Caco-2 (cell line): ENCODE measurements at regions not wholly inside any gene's neighbourhood (a gene's known extent, or its start where the extent isn't known, plus 50 kb on each side); places are given as distances from the start of the nearest gene placed in this dataset.

Experiments used
- BruUV-seq: library from RNA; stranded (reverse); fragments of 400-500 nt; replicated peaks from 2 replicates; lab custom pipeline; 2021; lab: Mats Ljungman, UMichigan
- CTCF ChIA-PET: fragments of 300-600 bp; sonication (Branson Sonifier 250); formaldehyde crosslinking; loops from one replicate; lab custom pipeline; 2022; ENCODE audit warnings: antibody characterized with exemption; lab: Charles Lee
- POLR2A ChIA-PET: fragments of 300-600 bp; sonication (Branson Sonifier 250); formaldehyde crosslinking; loops from one replicate; lab custom pipeline; 2022; ENCODE audit warnings: antibody characterized with exemption; lab: Charles Lee
- DNase-seq, 2 experiments: peaks; one replicate each; pipeline versions ENCODE4 v3.0.0 to v3.0.0-alpha.2; 2020 to 2022
- H3K27me3 ChIP-seq: replicated peaks from 2 replicates; pipeline ENCODE4 v1.6.0; 2011; ENCODE audit warnings: low read length; ENCODE audit not compliant: control insufficient read depth, insufficient read depth
- H3K36me3 ChIP-seq: 2 replicates; pipeline ENCODE4 v1.5.1; 2011; ENCODE audit warnings: low read length; ENCODE audit not compliant: control insufficient read depth, insufficient read depth
- H3K4me1 ChIP-seq: fragments of 250-450 bp; sonication (Bioruptor Pico); 2 replicates; pipeline ENCODE4 v1.5.1; 2020; ENCODE audit warnings: mild to moderate bottlenecking
- H3K4me3 ChIP-seq: 2 replicates; pipeline ENCODE4 v1.5.1; 2011; ENCODE audit warnings: low read depth, mild to moderate bottlenecking, control low read depth, low read length
- H3K9me3 ChIP-seq: fragments of 250-450 bp; sonication (Bioruptor Pico); 2 replicates; pipeline ENCODE4 v1.5.1; 2020; ENCODE audit warnings: mild to moderate bottlenecking, moderate library complexity
- H3K27ac Mint-ChIP-seq: one replicate; pipeline ENCODE4 v1.8.0; 2022; ENCODE audit warnings: mixed read lengths; ENCODE audit not compliant: unreplicated experiment
- H3K27me3 Mint-ChIP-seq: one replicate; pipeline ENCODE4 v1.8.0; 2022; ENCODE audit warnings: mixed read lengths; ENCODE audit not compliant: insufficient read depth, unreplicated experiment
- H3K36me3 Mint-ChIP-seq: one replicate; pipeline ENCODE4 v1.8.0; 2022; ENCODE audit warnings: mild to moderate bottlenecking, mixed read lengths; ENCODE audit not compliant: insufficient read depth, unreplicated experiment
- H3K4me1 Mint-ChIP-seq: one replicate; pipeline ENCODE4 v1.8.0; 2022; ENCODE audit warnings: low read depth, mixed read lengths; ENCODE audit not compliant: unreplicated experiment
- H3K4me3 Mint-ChIP-seq: one replicate; pipeline ENCODE4 v1.8.0; 2022; ENCODE audit warnings: mild to moderate bottlenecking, moderate library complexity, mixed read lengths; ENCODE audit not compliant: unreplicated experiment
- H3K9me3 Mint-ChIP-seq: one replicate; pipeline ENCODE4 v1.8.0; 2022; ENCODE audit warnings: mixed read lengths; ENCODE audit not compliant: unreplicated experiment
- CTCF ChIP-seq, 2 experiments: fragments of 200-600 bp in 1 of 2; IDR thresholded peaks; 1 replicate in 1 of 2; 2 replicates in 1 of 2; pipeline versions ENCODE4 v1.5.1 to v1.8.0; 2011 to 2022; ENCODE audit warnings: antibody characterized with exemption in 1 of 2, control low read depth in 1 of 2, inconsistent platforms in 1 of 2, low read depth in 1 of 2, low read length in 1 of 2, mild to moderate bottlenecking in 1 of 2, moderate library complexity in 1 of 2; ENCODE audit not compliant: insufficient read depth in 1 of 2, severe bottlenecking in 1 of 2, unreplicated experiment in 1 of 2
- intact Hi-C: fragments of 100-400 bp; cut with micrococcal nuclease; formaldehyde crosslinking; loops from one replicate; pipeline ENCODE4 v1.10.0; 2022; ENCODE audit not compliant: unreplicated experiment

- no peaks in the 10 kb centered on the region for H3K36me3 ChIP-seq
- H3K4me1 ChIP-seq, result no peaks in the 10 kb centered on the region
- no TSS peak for BruUV-seq
- no peak overlapping the region for H3K4me3 ChIP-seq
- DNase-seq, result no peak
- CTCF ChIA-PET, result no interaction called here
- Mint-ChIP-seq H3K36me3 (no peaks in the 10 kb centered on the region), H3K27me3 (peaks cover 6% of the 10 kb centered on the region), H3K4me3 (no peak overlapping the region), H3K27ac (no peak overlapping the region), H3K4me1 (no peaks in the 10 kb centered on the region), H3K9me3 (no peaks in the 10 kb centered on the region)
- POLR2A ChIA-PET, result no interaction called here
- H3K9me3 ChIP-seq, result 0 out of 2 replicates have a peak, but pooled peaks cover 3% of the 10 kb centered on the region
- intact Hi-C loops, result no loop called here
- H3K27me3 ChIP-seq, result no peaks in the 10 kb centered on the region
- no peak for TF ChIP-seq CTCF (IDR thresholded peaks at IDR 0.05; ENCODE audit: insufficient read depth in 1 of 2, low read depth in 1 of 2, low read length in 1 of 2, severe bottlenecking in 1 of 2, unreplicated experiment in 1 of 2)
Measured at GRCh38 chr18:22670914-22671313, 253.2 kb upstream of the CTAGE1 start.

GRCh38 chr18:22673182-22673862, 255.6 kb upstream of the CTAGE1 start:
- CTCF ChIA-PET, result no interaction called here
- Histone ChIP-seq H3K4me1 (no peaks in the 10 kb centered on the region), H3K27me3 (no peaks in the 10 kb centered on the region), H3K9me3 (0 out of 2 replicates have a peak, but pooled peaks cover 3% of the 10 kb centered on the region), H3K36me3 (no peaks in the 10 kb centered on the region), H3K4me3 (no peak overlapping the region)
- H3K4me1 Mint-ChIP-seq, result no peaks in the 10 kb centered on the region
- BruUV-seq, result no TSS peak
- DNase-seq, result no peak
- POLR2A ChIA-PET, result no interaction called here
- no peaks in the 10 kb centered on the region for H3K9me3 Mint-ChIP-seq
- TF ChIP-seq CTCF (IDR thresholded peaks at IDR 0.05; ENCODE audit: insufficient read depth in 1 of 2, low read depth in 1 of 2, low read length in 1 of 2, severe bottlenecking in 1 of 2, unreplicated experiment in 1 of 2), result no peak
- intact Hi-C loops, result no loop called here
- no peak overlapping the region for H3K27ac Mint-ChIP-seq
- no peaks in the 10 kb centered on the region for H3K36me3 Mint-ChIP-seq
- peaks cover 10% of the 10 kb centered on the region for H3K27me3 Mint-ChIP-seq
- H3K4me3 Mint-ChIP-seq, result no peak overlapping the region

- Mint-ChIP-seq H3K27ac (no peak overlapping the region), H3K4me1 (no peaks in the 10 kb centered on the region), H3K27me3 (peaks cover 13% of the 10 kb centered on the region), H3K9me3 (no peaks in the 10 kb centered on the region), H3K36me3 (no peaks in the 10 kb centered on the region), H3K4me3 (no peak overlapping the region)
- TF ChIP-seq CTCF (IDR thresholded peaks at IDR 0.05; ENCODE audit: insufficient read depth in 1 of 2, low read depth in 1 of 2, low read length in 1 of 2, severe bottlenecking in 1 of 2, unreplicated experiment in 1 of 2), result no peak
- DNase-seq, result no peak
- no TSS peak for BruUV-seq
- Histone ChIP-seq H3K9me3 (0 out of 2 replicates have a peak, but pooled peaks cover 3% of the 10 kb centered on the region), H3K27me3 (no peaks in the 10 kb centered on the region), H3K36me3 (no peaks in the 10 kb centered on the region), H3K4me3 (no peak overlapping the region), H3K4me1 (no peaks in the 10 kb centered on the region)
- intact Hi-C loops, result no loop called here
- POLR2A ChIA-PET, result no interaction called here
- CTCF ChIA-PET, result no interaction called here
Measured at GRCh38 chr18:22674272-22674671, 256.6 kb upstream of the CTAGE1 start.
